Endothelial cell of umbilical vein (primary cell): ENCODE measurements at regions not wholly inside any gene's neighbourhood (a gene's known extent, or its start where the extent isn't known, plus 50 kb on each side); places are given as distances from the start of the nearest gene placed in this dataset.

ENCODE experiments used
- EZH2 ChIP-seq: IDR thresholded peaks from 2 replicates; pipeline ENCODE4 v1.6.1; 2012; ENCODE audit warnings: borderline replicate concordance, low read depth, mild to moderate bottlenecking, moderate library complexity, low read length, inconsistent platforms; ENCODE audit not compliant: severe bottlenecking
- FOS ChIP-seq: IDR thresholded peaks from 2 replicates; pipeline ENCODE4 v1.6.1; 2011; ENCODE audit warnings: mild to moderate bottlenecking, low read length, moderate library complexity, borderline replicate concordance; ENCODE audit not compliant: insufficient read depth
- GATA2 ChIP-seq: IDR thresholded peaks from 2 replicates; pipeline ENCODE4 v1.7.0; 2011; ENCODE audit warnings: low read depth, mild to moderate bottlenecking, moderate library complexity, mixed read lengths, low read length; ENCODE audit not compliant: insufficient read length, insufficient read depth
- JUN ChIP-seq: IDR thresholded peaks from 2 replicates; pipeline ENCODE4 v1.6.1; 2011; ENCODE audit warnings: borderline replicate concordance, low read depth; ENCODE audit not compliant: insufficient read length, insufficient read depth
- MYC ChIP-seq: IDR thresholded peaks from one replicate; pipeline ENCODE4 v1.6.1; 2011; ENCODE audit warnings: mild to moderate bottlenecking, low read depth, low read length
- POLR2A ChIP-seq: IDR thresholded peaks from 2 replicates; pipeline ENCODE4 v1.6.1; 2012; ENCODE audit warnings: low read depth, mild to moderate bottlenecking, control low read depth, low read length
- POLR2AphosphoS5 ChIP-seq: IDR thresholded peaks from 2 replicates; pipeline ENCODE4 v1.6.1; 2012; ENCODE audit warnings: low read depth, mild to moderate bottlenecking, control low read depth, low read length, moderate library complexity; ENCODE audit not compliant: insufficient read depth
- TF ChIP-seq, protein P1 (sequence below), 2 donors: IDR thresholded peaks; 1 replicate in 1 of 2; 2 replicates in 1 of 2; pipeline ENCODE4 v1.5.1; 2011; ENCODE audit warnings: low read length in 2 of 2, mild to moderate bottlenecking in 2 of 2, moderate library complexity in 2 of 2, control low read depth in 1 of 2, inconsistent platforms in 1 of 2, low read depth in 1 of 2; ENCODE audit not compliant: insufficient read depth in 1 of 2; ENCODE audit errors: extremely low read depth in 1 of 2
- TF ChIP-seq, protein P2 (sequence below): IDR thresholded peaks from 2 replicates; pipeline ENCODE4 v1.6.1; 2011; ENCODE audit not compliant: insufficient read depth, insufficient read length

GRCh38 chr2:16393500-16394071 is 272.0 kb downstream of the CYRIA start:
- TF ChIP-seq, protein P1, sequence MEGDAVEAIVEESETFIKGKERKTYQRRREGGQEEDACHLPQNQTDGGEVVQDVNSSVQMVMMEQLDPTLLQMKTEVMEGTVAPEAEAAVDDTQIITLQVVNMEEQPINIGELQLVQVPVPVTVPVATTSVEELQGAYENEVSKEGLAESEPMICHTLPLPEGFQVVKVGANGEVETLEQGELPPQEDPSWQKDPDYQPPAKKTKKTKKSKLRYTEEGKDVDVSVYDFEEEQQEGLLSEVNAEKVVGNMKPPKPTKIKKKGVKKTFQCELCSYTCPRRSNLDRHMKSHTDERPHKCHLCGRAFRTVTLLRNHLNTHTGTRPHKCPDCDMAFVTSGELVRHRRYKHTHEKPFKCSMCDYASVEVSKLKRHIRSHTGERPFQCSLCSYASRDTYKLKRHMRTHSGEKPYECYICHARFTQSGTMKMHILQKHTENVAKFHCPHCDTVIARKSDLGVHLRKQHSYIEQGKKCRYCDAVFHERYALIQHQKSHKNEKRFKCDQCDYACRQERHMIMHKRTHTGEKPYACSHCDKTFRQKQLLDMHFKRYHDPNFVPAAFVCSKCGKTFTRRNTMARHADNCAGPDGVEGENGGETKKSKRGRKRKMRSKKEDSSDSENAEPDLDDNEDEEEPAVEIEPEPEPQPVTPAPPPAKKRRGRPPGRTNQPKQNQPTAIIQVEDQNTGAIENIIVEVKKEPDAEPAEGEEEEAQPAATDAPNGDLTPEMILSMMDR (IDR thresholded peaks at IDR 0.05; ENCODE audit: extremely low read depth in 1 of 2, insufficient read depth in 1 of 2, low read depth in 1 of 2, low read length in 2 of 2): no peak
- TF ChIP-seq POLR2A (no peak), POLR2AphosphoS5 (no peak), MYC (no peak), JUN (no peak), EZH2 (no peak), GATA2 (no peak), FOS (no peak)
- TF ChIP-seq, protein P2, sequence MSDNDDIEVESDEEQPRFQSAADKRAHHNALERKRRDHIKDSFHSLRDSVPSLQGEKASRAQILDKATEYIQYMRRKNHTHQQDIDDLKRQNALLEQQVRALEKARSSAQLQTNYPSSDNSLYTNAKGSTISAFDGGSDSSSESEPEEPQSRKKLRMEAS: no peak
